ENCODE measurements at regions not wholly inside any gene's neighbourhood (a gene's known extent, or its start where the extent isn't known, plus 50 kb on each side); places are given as distances from the start of the nearest gene placed in this dataset.

DNA sequence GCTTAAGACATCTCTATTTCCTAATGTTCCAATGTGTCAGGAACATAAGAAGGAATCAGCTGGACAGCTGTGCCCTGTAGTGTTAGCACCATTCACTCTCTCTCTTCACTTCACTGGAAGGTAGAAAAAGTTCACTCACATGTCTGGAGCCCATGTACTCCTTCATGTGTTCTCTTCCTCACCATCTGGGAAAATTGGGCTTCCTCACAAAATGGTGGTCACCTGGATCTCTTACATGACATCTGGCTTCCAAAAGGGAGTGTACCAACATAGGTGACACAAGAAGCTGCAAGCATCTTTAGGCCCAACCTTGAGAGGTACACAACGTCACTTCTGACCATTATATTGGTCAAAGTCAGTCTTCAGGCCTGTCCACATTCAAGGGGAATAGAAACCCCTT is 882.6 kb downstream of the LTN1 start:
- H2BK120ac ChIP-seq (ENCODE audit: low read depth, low read length), result no peak overlapping the region
- H3K36me3 ChIP-seq (ENCODE audit: control insufficient read depth in 1 of 2, insufficient read depth in 2 of 2, low read depth in 1 of 2, low read length in 2 of 2), result no peaks in the 10 kb centered on the region
- no peak overlapping the region for H2AFZ ChIP-seq (ENCODE audit: low read depth, low read length)
- H3K9ac ChIP-seq (ENCODE audit: low read length), result no peak overlapping the region
- H3K4me2 ChIP-seq (ENCODE audit: low read length, poor library complexity, severe bottlenecking), result no peak overlapping the region
- no peak overlapping the region for H4K91ac ChIP-seq (ENCODE audit: low read length)
- H3K14ac ChIP-seq (ENCODE audit: low read length in 2 of 2), result peak overlapping the region in 1 of 2 experiments; percentile 18
- peaks cover 4% of the 10 kb centered on the region for H3K9me3 ChIP-seq (ENCODE audit: control insufficient read depth, low read length)
- H3K79me1 ChIP-seq (replicated peaks; ENCODE audit: low read length, poor library complexity, severe bottlenecking), result no peaks in the 10 kb centered on the region
- no peak for DNase-seq
- no peak overlapping the region for H3K27ac ChIP-seq (ENCODE audit: low read length, poor library complexity, severe bottlenecking)
- no peaks in the 10 kb centered on the region for H3K27me3 ChIP-seq (ENCODE audit: control insufficient read depth in 1 of 2, insufficient read depth in 1 of 2, low read length in 2 of 2)
- no peak overlapping the region for H3K18ac ChIP-seq (ENCODE audit: low read depth in 1 of 2, low read length in 2 of 2)
- H2BK5ac ChIP-seq (ENCODE audit: low read depth, low read length, poor library complexity, severe bottlenecking), result no peak overlapping the region
- no CpG with 5 or more reads among the region's 1 CpG for WGBS
- H4K8ac ChIP-seq (ENCODE audit: low read length), result no peak overlapping the region
- no peak overlapping the region for H3K4ac ChIP-seq (ENCODE audit: low read depth in 1 of 2, low read length in 2 of 2)
- H3K23ac ChIP-seq (ENCODE audit: low read length in 2 of 2), result no peak overlapping the region
- H3K4me1 ChIP-seq (ENCODE audit: control insufficient read depth, insufficient read depth, low read depth, low read length), result no peaks in the 10 kb centered on the region
- H2BK12ac ChIP-seq (ENCODE audit: low read length in 2 of 2), result no peak overlapping the region
- no peak overlapping the region for H2BK15ac ChIP-seq (ENCODE audit: low read depth, poor library complexity, severe bottlenecking)
- no peak overlapping the region for H2AK5ac ChIP-seq (ENCODE audit: low read length, severe bottlenecking)
- no peak overlapping the region for H3K4me3 ChIP-seq (ENCODE audit: insufficient read depth in 1 of 2, low read depth in 1 of 2, low read length in 2 of 2)

DNA sequence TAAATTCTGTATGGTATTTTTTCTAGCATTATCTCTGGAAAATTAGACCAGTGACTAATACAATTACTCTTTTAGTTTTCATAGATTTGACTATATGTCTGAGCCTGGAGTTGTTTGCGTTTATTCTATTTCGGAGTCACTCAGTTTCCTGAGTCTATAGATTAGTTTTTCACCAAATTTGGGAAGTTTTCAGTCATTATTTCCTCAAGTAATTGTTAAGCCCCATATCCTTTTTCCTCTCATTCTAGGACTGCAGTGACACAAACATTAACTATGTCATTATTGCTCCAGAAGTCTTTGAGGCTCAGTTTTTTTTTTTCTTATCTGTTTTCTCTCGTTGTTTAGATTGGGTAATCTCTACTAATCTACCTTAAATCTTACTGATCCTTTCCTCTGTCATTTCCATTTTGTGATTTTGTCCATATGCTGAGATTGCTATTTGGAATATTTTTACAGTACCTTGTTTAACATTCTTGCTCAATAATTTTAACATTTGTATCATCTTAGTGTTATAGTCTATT is 886.2 kb downstream of the LTN1 start:
- H2BK120ac ChIP-seq (ENCODE audit: low read depth, low read length), result no peak overlapping the region
- no peak overlapping the region for H3K4me2 ChIP-seq (ENCODE audit: low read length, poor library complexity, severe bottlenecking)
- no peaks in the 10 kb centered on the region for H3K4me1 ChIP-seq (ENCODE audit: control insufficient read depth, insufficient read depth, low read depth, low read length)
- no peak overlapping the region for H2BK12ac ChIP-seq (ENCODE audit: low read length in 2 of 2)
- no peak overlapping the region for H3K18ac ChIP-seq (ENCODE audit: low read depth in 1 of 2, low read length in 2 of 2)
- no peaks in the 10 kb centered on the region for H3K36me3 ChIP-seq (ENCODE audit: control insufficient read depth in 1 of 2, insufficient read depth in 2 of 2, low read depth in 1 of 2, low read length in 2 of 2)
- H3K27me3 ChIP-seq (ENCODE audit: control insufficient read depth in 1 of 2, insufficient read depth in 1 of 2, low read length in 2 of 2), result no peaks in the 10 kb centered on the region
- H3K9ac ChIP-seq (ENCODE audit: low read length), result no peak overlapping the region
- no peak overlapping the region for H2AFZ ChIP-seq (ENCODE audit: low read depth, low read length)
- no peak overlapping the region for H4K8ac ChIP-seq (ENCODE audit: low read length)
- no peak overlapping the region for H2BK15ac ChIP-seq (ENCODE audit: low read depth, poor library complexity, severe bottlenecking)
- H3K4ac ChIP-seq (ENCODE audit: low read depth in 1 of 2, low read length in 2 of 2), result no peak overlapping the region
- H3K27ac ChIP-seq (ENCODE audit: low read length, poor library complexity, severe bottlenecking), result no peak overlapping the region
- DNase-seq, result no peak
- H3K9me3 ChIP-seq (ENCODE audit: control insufficient read depth, low read length), result peaks cover 4% of the 10 kb centered on the region
- 100% methylated on average over 2 of the region's 3 CpGs for WGBS
- H3K79me1 ChIP-seq (replicated peaks; ENCODE audit: low read length, poor library complexity, severe bottlenecking), result no peaks in the 10 kb centered on the region
- H3K4me3 ChIP-seq (ENCODE audit: insufficient read depth in 1 of 2, low read depth in 1 of 2, low read length in 2 of 2), result no peak overlapping the region
- no peak overlapping the region for H4K91ac ChIP-seq (ENCODE audit: low read length)
- no peak overlapping the region for H2BK5ac ChIP-seq (ENCODE audit: low read depth, low read length, poor library complexity, severe bottlenecking)
- H3K14ac ChIP-seq (ENCODE audit: low read length in 2 of 2), result no peak overlapping the region
- H3K23ac ChIP-seq (ENCODE audit: low read length in 2 of 2), result no peak overlapping the region
- H2AK5ac ChIP-seq (ENCODE audit: low read length, severe bottlenecking), result no peak overlapping the region

DNA sequence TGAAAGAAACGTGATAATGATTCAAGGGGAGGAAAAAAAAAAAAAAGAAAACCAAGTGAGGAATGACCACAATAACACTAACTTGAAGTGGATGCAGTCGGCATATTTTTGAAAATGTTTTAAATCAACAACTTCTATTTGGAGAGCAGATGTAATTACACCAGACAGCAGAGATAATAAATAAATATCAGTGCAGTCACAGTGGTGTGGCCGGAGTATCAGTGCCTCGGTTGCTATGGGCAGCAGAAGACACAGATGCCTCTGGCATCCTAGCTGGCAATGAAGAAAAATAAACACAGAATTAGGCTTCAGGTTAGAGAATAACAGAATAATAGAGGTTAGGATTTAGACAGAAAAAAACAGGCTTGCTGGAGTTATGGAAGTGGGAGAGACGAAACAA is 888.3 kb downstream of the LTN1 start:
- Histone ChIP-seq H2BK15ac (ENCODE audit: low read depth, poor library complexity, severe bottlenecking) (no peak overlapping the region), H3K36me3 (ENCODE audit: control insufficient read depth in 1 of 2, insufficient read depth in 2 of 2, low read depth in 1 of 2, low read length in 2 of 2) (no peaks in the 10 kb centered on the region), H3K27me3 (ENCODE audit: control insufficient read depth in 1 of 2, insufficient read depth in 1 of 2, low read length in 2 of 2) (no peaks in the 10 kb centered on the region), H3K4me1 (ENCODE audit: control insufficient read depth, insufficient read depth, low read depth, low read length) (no peaks in the 10 kb centered on the region), H4K91ac (ENCODE audit: low read length) (no peak overlapping the region), H3K9ac (ENCODE audit: low read length) (no peak overlapping the region), H3K9me3 (ENCODE audit: control insufficient read depth, low read length) (no peaks in the 10 kb centered on the region), H3K4me3 (ENCODE audit: insufficient read depth in 1 of 2, low read depth in 1 of 2, low read length in 2 of 2) (no peak overlapping the region), H3K18ac (ENCODE audit: low read depth in 1 of 2, low read length in 2 of 2) (no peak overlapping the region), H2AFZ (ENCODE audit: low read depth, low read length) (no peak overlapping the region), H3K14ac (ENCODE audit: low read length in 2 of 2) (no peak overlapping the region), H2BK5ac (ENCODE audit: low read depth, low read length, poor library complexity, severe bottlenecking) (no peak overlapping the region), H2BK120ac (ENCODE audit: low read depth, low read length) (no peak overlapping the region), H2AK5ac (ENCODE audit: low read length, severe bottlenecking) (no peak overlapping the region), H2BK12ac (ENCODE audit: low read length in 2 of 2) (no peak overlapping the region), H3K4ac (ENCODE audit: low read depth in 1 of 2, low read length in 2 of 2) (no peak overlapping the region), H3K23ac (ENCODE audit: low read length in 2 of 2) (no peak overlapping the region), H3K79me1 (replicated peaks; ENCODE audit: low read length, poor library complexity, severe bottlenecking) (no peaks in the 10 kb centered on the region), H3K27ac (ENCODE audit: low read length, poor library complexity, severe bottlenecking) (no peak overlapping the region), H3K4me2 (ENCODE audit: low read length, poor library complexity, severe bottlenecking) (no peak overlapping the region), H4K8ac (ENCODE audit: low read length) (no peak overlapping the region)
- 93% methylated on average over 4 of the region's 5 CpGs for WGBS
- DNase-seq, result no peak

GRCh38 chr21:28100366-28100765 is 892.3 kb downstream of the LTN1 start:
- H3K79me1 ChIP-seq (replicated peaks; ENCODE audit: low read length, poor library complexity, severe bottlenecking), result no peaks in the 10 kb centered on the region
- no peaks in the 10 kb centered on the region for H3K4me1 ChIP-seq (ENCODE audit: control insufficient read depth, insufficient read depth, low read depth, low read length)
- H4K91ac ChIP-seq (ENCODE audit: low read length), result no peak overlapping the region
- no peak overlapping the region for H2BK12ac ChIP-seq (ENCODE audit: low read length in 2 of 2)
- H3K27ac ChIP-seq (ENCODE audit: low read length, poor library complexity, severe bottlenecking), result no peak overlapping the region
- no peak overlapping the region for H2AFZ ChIP-seq (ENCODE audit: low read depth, low read length)
- no peak overlapping the region for H3K18ac ChIP-seq (ENCODE audit: low read depth in 1 of 2, low read length in 2 of 2)
- no peak overlapping the region for H2BK15ac ChIP-seq (ENCODE audit: low read depth, poor library complexity, severe bottlenecking)
- no peak for DNase-seq
- no peak overlapping the region for H3K4me3 ChIP-seq (ENCODE audit: insufficient read depth in 1 of 2, low read depth in 1 of 2, low read length in 2 of 2)
- 77% methylated on average over 4 of the region's 5 CpGs for WGBS
- H4K8ac ChIP-seq (ENCODE audit: low read length), result no peak overlapping the region
- H3K4me2 ChIP-seq (ENCODE audit: low read length, poor library complexity, severe bottlenecking), result no peak overlapping the region
- H3K27me3 ChIP-seq (ENCODE audit: control insufficient read depth in 1 of 2, insufficient read depth in 1 of 2, low read length in 2 of 2), result no peaks in the 10 kb centered on the region
- no peaks in the 10 kb centered on the region for H3K9me3 ChIP-seq (ENCODE audit: control insufficient read depth, low read length)
- no peak overlapping the region for H3K9ac ChIP-seq (ENCODE audit: low read length)
- no peak overlapping the region for H2BK120ac ChIP-seq (ENCODE audit: low read depth, low read length)
- no peak overlapping the region for H3K23ac ChIP-seq (ENCODE audit: low read length in 2 of 2)
- no peak overlapping the region for H3K14ac ChIP-seq (ENCODE audit: low read length in 2 of 2)
- no peak overlapping the region for H2BK5ac ChIP-seq (ENCODE audit: low read depth, low read length, poor library complexity, severe bottlenecking)
- no peak overlapping the region for H2AK5ac ChIP-seq (ENCODE audit: low read length, severe bottlenecking)
- H3K4ac ChIP-seq (ENCODE audit: low read depth in 1 of 2, low read length in 2 of 2), result no peak overlapping the region
- no peaks in the 10 kb centered on the region for H3K36me3 ChIP-seq (ENCODE audit: control insufficient read depth in 1 of 2, insufficient read depth in 2 of 2, low read depth in 1 of 2, low read length in 2 of 2)
